Activated T-helper 17 cell treated with anti-CD3 and anti-CD28 coated beads, Interleukin-2, amount 50 U/mL, for 72 hours (primary cell): ENCODE measurements at regions not wholly inside any gene's neighbourhood (a gene's known extent, or its start where the extent isn't known, plus 50 kb on each side); places are given as distances from the start of the nearest gene placed in this dataset.
"Not testable (repeated sequence)": the region's sequence is repeated elsewhere in the genome, so short reads cannot be mapped to it uniquely, and the experiment has no call there.

Experiments used
- ATAC-seq: fragments of 150-1000 bp; cut with Tn5 transposase; replicated peaks from 2 replicates; pipeline ENCODE4 v1.10.0; 2021; ENCODE audit warnings: mild to moderate bottlenecking, moderate library complexity
- H3K27ac Mint-ChIP-seq: one replicate; pipeline ENCODE4 v1.8.0; 2022; ENCODE audit warnings: mixed read lengths
- H3K27me3 Mint-ChIP-seq: one replicate; pipeline ENCODE4 v1.8.0; 2022; ENCODE audit warnings: mixed read lengths
- H3K36me3 Mint-ChIP-seq: one replicate; pipeline ENCODE4 v1.8.0; 2022; ENCODE audit warnings: low read depth, mild to moderate bottlenecking, mixed read lengths
- H3K4me1 Mint-ChIP-seq: one replicate; pipeline ENCODE4 v1.8.0; 2022; ENCODE audit warnings: mixed read lengths
- H3K4me3 Mint-ChIP-seq: one replicate; pipeline ENCODE4 v1.8.0; 2022; ENCODE audit warnings: mild to moderate bottlenecking, mixed read lengths
- H3K9me3 Mint-ChIP-seq: one replicate; pipeline ENCODE4 v1.8.0; 2022; ENCODE audit warnings: mixed read lengths

- H3K4me3 Mint-ChIP-seq, result no peak overlapping the region
- no peaks in the 10 kb centered on the region for H3K36me3 Mint-ChIP-seq
- ATAC-seq, result no peak
- H3K9me3 Mint-ChIP-seq, result no peaks in the 10 kb centered on the region
- no peaks in the 10 kb centered on the region for H3K4me1 Mint-ChIP-seq
- H3K27me3 Mint-ChIP-seq, result peaks cover 7% of the 10 kb centered on the region
- no peak overlapping the region for H3K27ac Mint-ChIP-seq
Observed at GRCh38 chr2:36013064-36013463, 342.5 kb upstream of the CRIM1 start.

GRCh38 chr2:36006444-36006843 is 349.1 kb upstream of the CRIM1 start:
- no peaks in the 10 kb centered on the region for H3K4me1 Mint-ChIP-seq
- no peaks in the 10 kb centered on the region for H3K9me3 Mint-ChIP-seq
- ATAC-seq, result no peak
- no peak overlapping the region for H3K4me3 Mint-ChIP-seq
- no peaks in the 10 kb centered on the region for H3K36me3 Mint-ChIP-seq
- no peak overlapping the region for H3K27ac Mint-ChIP-seq
- no peaks in the 10 kb centered on the region for H3K27me3 Mint-ChIP-seq

GRCh38 chr2:36002941-36003340 is 352.6 kb upstream of the CRIM1 start:
- H3K4me3 Mint-ChIP-seq, result no peak overlapping the region
- no peaks in the 10 kb centered on the region for H3K36me3 Mint-ChIP-seq
- no peak overlapping the region for H3K27ac Mint-ChIP-seq
- H3K27me3 Mint-ChIP-seq, result peaks cover 21% of the 10 kb centered on the region
- H3K9me3 Mint-ChIP-seq, result no peaks in the 10 kb centered on the region
- no peaks in the 10 kb centered on the region for H3K4me1 Mint-ChIP-seq
- ATAC-seq, result no peak

GRCh38 chr2:35997488-35997887 is 358.1 kb upstream of the CRIM1 start:
- Mint-ChIP-seq H3K4me3 (no peak overlapping the region), H3K27ac (no peak overlapping the region), H3K4me1 (no peaks in the 10 kb centered on the region), H3K36me3 (no peaks in the 10 kb centered on the region), H3K9me3 (peaks cover 7% of the 10 kb centered on the region), H3K27me3 (peaks cover 21% of the 10 kb centered on the region)
- peak; percentile 49 for ATAC-seq

GRCh38 chr2:35989503-35989902 is 366.1 kb upstream of the CRIM1 start:
- Mint-ChIP-seq H3K27me3 (no peaks in the 10 kb centered on the region), H3K36me3 (no peaks in the 10 kb centered on the region), H3K27ac (no peak overlapping the region), H3K4me3 (no peak overlapping the region), H3K9me3 (peaks cover 2% of the 10 kb centered on the region), H3K4me1 (no peaks in the 10 kb centered on the region)
- peak; percentile 37 for ATAC-seq

GRCh38 chr2:35989040-35989439 is 366.5 kb upstream of the CRIM1 start:
- no peaks in the 10 kb centered on the region for H3K27me3 Mint-ChIP-seq
- H3K4me1 Mint-ChIP-seq, result no peaks in the 10 kb centered on the region

GRCh38 chr2:35986871-35987270 is 368.7 kb upstream of the CRIM1 start:
- Mint-ChIP-seq H3K27me3 (peaks cover 4% of the 10 kb centered on the region), H3K36me3 (no peaks in the 10 kb centered on the region), H3K27ac (no peak overlapping the region), H3K4me3 (no peak overlapping the region), H3K9me3 (peaks cover 3% of the 10 kb centered on the region), H3K4me1 (no peaks in the 10 kb centered on the region)
- ATAC-seq, result no peak

More at GRCh38 chr2:35989040-35989439, 366.5 kb upstream of the CRIM1 start:
- no peak for ATAC-seq
- no peaks in the 10 kb centered on the region for H3K9me3 Mint-ChIP-seq
- H3K27ac Mint-ChIP-seq, result no peak overlapping the region
- no peaks in the 10 kb centered on the region for H3K36me3 Mint-ChIP-seq
- H3K4me3 Mint-ChIP-seq, result no peak overlapping the region

GRCh38 chr2:35978218-35978617 is 377.4 kb upstream of the CRIM1 start:
- H3K27me3 Mint-ChIP-seq, result peaks cover 4% of the 10 kb centered on the region
- H3K4me1 Mint-ChIP-seq, result no peaks in the 10 kb centered on the region
- no peak overlapping the region for H3K4me3 Mint-ChIP-seq
- H3K9me3 Mint-ChIP-seq, result peaks cover 3% of the 10 kb centered on the region
- ATAC-seq, result no peak
- H3K27ac Mint-ChIP-seq, result no peak overlapping the region
- no peaks in the 10 kb centered on the region for H3K36me3 Mint-ChIP-seq

- peak; percentile 26 for ATAC-seq
- Mint-ChIP-seq H3K36me3 (no peaks in the 10 kb centered on the region), H3K27me3 (peaks cover 3% of the 10 kb centered on the region), H3K4me1 (no peaks in the 10 kb centered on the region), H3K9me3 (no peaks in the 10 kb centered on the region), H3K27ac (no peak overlapping the region), H3K4me3 (no peak overlapping the region)
Observed at GRCh38 chr2:35976611-35977010, 379.0 kb upstream of the CRIM1 start.

GRCh38 chr2:35973737-35974132 is 381.8 kb upstream of the CRIM1 start:
- no peak overlapping the region for H3K4me3 Mint-ChIP-seq
- H3K36me3 Mint-ChIP-seq, result no peaks in the 10 kb centered on the region
- no peak overlapping the region for H3K27ac Mint-ChIP-seq
- no peak for ATAC-seq
- no peaks in the 10 kb centered on the region for H3K4me1 Mint-ChIP-seq
- no peaks in the 10 kb centered on the region for H3K9me3 Mint-ChIP-seq
- peaks cover 8% of the 10 kb centered on the region for H3K27me3 Mint-ChIP-seq

GRCh38 chr2:35973132-35973736 is 382.3 kb upstream of the CRIM1 start:
- H3K27ac Mint-ChIP-seq, result no peak overlapping the region
- no peak overlapping the region for H3K4me3 Mint-ChIP-seq
- H3K36me3 Mint-ChIP-seq, result no peaks in the 10 kb centered on the region
- ATAC-seq, result no peak
- no peaks in the 10 kb centered on the region for H3K4me1 Mint-ChIP-seq
- peaks cover 8% of the 10 kb centered on the region for H3K27me3 Mint-ChIP-seq
- no peaks in the 10 kb centered on the region for H3K9me3 Mint-ChIP-seq

GRCh38 chr2:35963824-35964223 is 391.8 kb upstream of the CRIM1 start:
- no peak overlapping the region for H3K27ac Mint-ChIP-seq
- no peaks in the 10 kb centered on the region for H3K4me1 Mint-ChIP-seq
- no peaks in the 10 kb centered on the region for H3K9me3 Mint-ChIP-seq
- H3K36me3 Mint-ChIP-seq, result no peaks in the 10 kb centered on the region
- H3K4me3 Mint-ChIP-seq, result no peak overlapping the region
- no peak for ATAC-seq
- no peaks in the 10 kb centered on the region for H3K27me3 Mint-ChIP-seq

- Mint-ChIP-seq H3K4me3 (no peak overlapping the region), H3K27ac (no peak overlapping the region), H3K9me3 (no peaks in the 10 kb centered on the region), H3K36me3 (no peaks in the 10 kb centered on the region), H3K27me3 (no peaks in the 10 kb centered on the region), H3K4me1 (no peaks in the 10 kb centered on the region)
- no peak for ATAC-seq
Observed at GRCh38 chr2:35963357-35963756, 392.2 kb upstream of the CRIM1 start.

- Mint-ChIP-seq H3K27ac (no peak overlapping the region), H3K36me3 (no peaks in the 10 kb centered on the region), H3K4me3 (no peak overlapping the region), H3K4me1 (no peaks in the 10 kb centered on the region), H3K27me3 (no peaks in the 10 kb centered on the region), H3K9me3 (no peaks in the 10 kb centered on the region)
- ATAC-seq, result no peak
Observed at GRCh38 chr2:35962585-35963146, 392.9 kb upstream of the CRIM1 start.

- Mint-ChIP-seq H3K27me3 (no peaks in the 10 kb centered on the region), H3K4me3 (no peak overlapping the region), H3K36me3 (no peaks in the 10 kb centered on the region), H3K4me1 (no peaks in the 10 kb centered on the region), H3K27ac (no peak overlapping the region), H3K9me3 (no peaks in the 10 kb centered on the region)
- ATAC-seq, result no peak
Observed at GRCh38 chr2:35960596-35960995, 395.0 kb upstream of the CRIM1 start.

- H3K36me3 Mint-ChIP-seq, result not testable (repeated sequence)
Observed at GRCh38 chr2:35957053-35957452, 398.5 kb upstream of the CRIM1 start.

More at GRCh38 chr2:35957053-35957452, 398.5 kb upstream of the CRIM1 start:
- H3K27ac Mint-ChIP-seq, H3K9me3 Mint-ChIP-seq, H3K4me3 Mint-ChIP-seq, H3K4me1 Mint-ChIP-seq, H3K27me3 Mint-ChIP-seq, ATAC-seq: not testable (repeated sequence)
